HEK293 (cell line): ENCODE measurements at regions not wholly inside any gene's neighbourhood (a gene's known extent, or its start where the extent isn't known, plus 50 kb on each side); places are given as distances from the start of the nearest gene placed in this dataset.

Source experiments
- CTCF ChIP-seq: fragments of 450-650 bp; formaldehyde crosslinking; IDR thresholded peaks from 2 replicates; pipeline ENCODE4 v1.5.1; 2016; ENCODE audit warnings: missing biosample characterization, missing genetic modification characterization
- GFI1B ChIP-seq: fragments of 450-650 bp; formaldehyde crosslinking; IDR thresholded peaks from 2 replicates; pipeline ENCODE4 v1.5.1; 2016; ENCODE audit warnings: missing biosample characterization, missing genetic modification characterization
- ZBTB1 ChIP-seq: fragments of 450-650 bp; formaldehyde crosslinking; IDR thresholded peaks from 2 replicates; pipeline ENCODE4 v1.5.1; 2016; ENCODE audit warnings: missing biosample characterization, missing genetic modification characterization
- ZNF16 ChIP-seq: fragments of 450-650 bp; formaldehyde crosslinking; IDR thresholded peaks from 2 replicates; pipeline ENCODE4 v1.5.1; 2016; ENCODE audit warnings: low read depth, missing biosample characterization, missing genetic modification characterization
- ZNF184 ChIP-seq: fragments of 450-650 bp; IDR thresholded peaks from 2 replicates; pipeline ENCODE4 v1.5.1; 2018; ENCODE audit warnings: missing biosample characterization, mild to moderate bottlenecking, missing genetic modification characterization
- ZNF223 ChIP-seq: fragments of 450-650 bp; formaldehyde crosslinking; IDR thresholded peaks from 2 replicates; pipeline ENCODE4 v1.5.1; 2016; ENCODE audit warnings: missing biosample characterization, missing genetic modification characterization
- ZNF292 ChIP-seq: fragments of 450-650 bp; formaldehyde crosslinking; IDR thresholded peaks from 2 replicates; pipeline ENCODE4 v1.5.1; 2016; ENCODE audit warnings: low read depth, missing biosample characterization, missing genetic modification characterization, borderline replicate concordance
- ZNF449 ChIP-seq: fragments of 450-650 bp; formaldehyde crosslinking; IDR thresholded peaks from 2 replicates; pipeline ENCODE4 v1.5.1; 2017; ENCODE audit warnings: missing biosample characterization, mild to moderate bottlenecking, missing genetic modification characterization, moderate library complexity
- ZNF664 ChIP-seq: fragments of 450-650 bp; formaldehyde crosslinking; IDR thresholded peaks from 2 replicates; pipeline ENCODE4 v1.5.1; 2016; ENCODE audit warnings: missing biosample characterization, missing genetic modification characterization

- TF ChIP-seq ZNF292 (tag by site-specific recombination), result no peak
- no peak for TF ChIP-seq ZNF184 (tag by site-specific recombination)
- no peak for TF ChIP-seq ZNF664 (tag by site-specific recombination)
- TF ChIP-seq ZNF16 (tag by site-specific recombination), result no peak
- TF ChIP-seq ZNF449 (tag by site-specific recombination), result no peak
- TF ChIP-seq ZBTB1 (tag by site-specific recombination), result no peak
- TF ChIP-seq CTCF (tag by site-specific recombination), result no peak
- TF ChIP-seq GFI1B, result no peak
- no peak for TF ChIP-seq ZNF223
These were observed 327.5 kb downstream of the UACA start for GRCh38 chr15:70435872-70436271.
